SK-N-SH (cell line): ENCODE measurements at regions not wholly inside any gene's neighbourhood (a gene's known extent, or its start where the extent isn't known, plus 50 kb on each side); places are given as distances from the start of the nearest gene placed in this dataset.

Experiments
- CTCF ChIP-seq: fragments of 200-600 bp; sonication (generic); IDR thresholded peaks from 2 replicates; pipeline ENCODE4 v1.6.1; 2017; ENCODE audit warnings: antibody characterized with exemption, mild to moderate bottlenecking, moderate library complexity
- EP300 ChIP-seq, 2 experiments: IDR thresholded peaks; 2 replicates each; pipeline versions ENCODE4 v1.4.0 to v1.6.1; 2012; ENCODE audit warnings: borderline replicate concordance in 1 of 2, low read depth in 1 of 2, low read length in 1 of 2
- JUND ChIP-seq: IDR thresholded peaks from 2 replicates; pipeline ENCODE4 v1.4.0; 2012
- MAX ChIP-seq: IDR thresholded peaks from 2 replicates; pipeline ENCODE4 v1.4.0; 2012; ENCODE audit warnings: low read depth
- POLR2AphosphoS5 ChIP-seq: IDR thresholded peaks from 2 replicates; pipeline ENCODE4 v1.6.1; 2012; ENCODE audit warnings: low read depth, low read length
- TCF12 ChIP-seq: IDR thresholded peaks from 2 replicates; pipeline ENCODE4 v1.4.0; 2012
- YY1 ChIP-seq: IDR thresholded peaks from 2 replicates; pipeline ENCODE4 v1.4.0; 2012; ENCODE audit warnings: low read depth, mild to moderate bottlenecking
- ZBTB33 ChIP-seq: IDR thresholded peaks from 2 replicates; pipeline ENCODE4 v1.4.0; 2012; ENCODE audit warnings: low read depth, borderline replicate concordance
- TF ChIP-seq, protein P1 (sequence below): IDR thresholded peaks from 2 replicates; pipeline ENCODE4 v1.6.1; 2012; ENCODE audit warnings: mild to moderate bottlenecking, low read depth, low read length, moderate library complexity
- TF ChIP-seq, protein P2 (sequence below): fragments of 150-350 bp; IDR thresholded peaks from 2 replicates; pipeline ENCODE4 v1.6.1; 2017; ENCODE audit warnings: antibody characterized with exemption, low read length, low read depth, borderline replicate concordance

GRCh38 chr4:31702326-31702725, 982.2 kb downstream of the PCDH7 start:
- TF ChIP-seq, protein P1, sequence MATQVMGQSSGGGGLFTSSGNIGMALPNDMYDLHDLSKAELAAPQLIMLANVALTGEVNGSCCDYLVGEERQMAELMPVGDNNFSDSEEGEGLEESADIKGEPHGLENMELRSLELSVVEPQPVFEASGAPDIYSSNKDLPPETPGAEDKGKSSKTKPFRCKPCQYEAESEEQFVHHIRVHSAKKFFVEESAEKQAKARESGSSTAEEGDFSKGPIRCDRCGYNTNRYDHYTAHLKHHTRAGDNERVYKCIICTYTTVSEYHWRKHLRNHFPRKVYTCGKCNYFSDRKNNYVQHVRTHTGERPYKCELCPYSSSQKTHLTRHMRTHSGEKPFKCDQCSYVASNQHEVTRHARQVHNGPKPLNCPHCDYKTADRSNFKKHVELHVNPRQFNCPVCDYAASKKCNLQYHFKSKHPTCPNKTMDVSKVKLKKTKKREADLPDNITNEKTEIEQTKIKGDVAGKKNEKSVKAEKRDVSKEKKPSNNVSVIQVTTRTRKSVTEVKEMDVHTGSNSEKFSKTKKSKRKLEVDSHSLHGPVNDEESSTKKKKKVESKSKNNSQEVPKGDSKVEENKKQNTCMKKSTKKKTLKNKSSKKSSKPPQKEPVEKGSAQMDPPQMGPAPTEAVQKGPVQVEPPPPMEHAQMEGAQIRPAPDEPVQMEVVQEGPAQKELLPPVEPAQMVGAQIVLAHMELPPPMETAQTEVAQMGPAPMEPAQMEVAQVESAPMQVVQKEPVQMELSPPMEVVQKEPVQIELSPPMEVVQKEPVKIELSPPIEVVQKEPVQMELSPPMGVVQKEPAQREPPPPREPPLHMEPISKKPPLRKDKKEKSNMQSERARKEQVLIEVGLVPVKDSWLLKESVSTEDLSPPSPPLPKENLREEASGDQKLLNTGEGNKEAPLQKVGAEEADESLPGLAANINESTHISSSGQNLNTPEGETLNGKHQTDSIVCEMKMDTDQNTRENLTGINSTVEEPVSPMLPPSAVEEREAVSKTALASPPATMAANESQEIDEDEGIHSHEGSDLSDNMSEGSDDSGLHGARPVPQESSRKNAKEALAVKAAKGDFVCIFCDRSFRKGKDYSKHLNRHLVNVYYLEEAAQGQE: no peak
- TF ChIP-seq CTCF (no peak), ZBTB33 (no peak), JUND (no peak), TCF12 (no peak), MAX (no peak), EP300 (IDR thresholded peaks at IDR 0.05; ENCODE audit: borderline replicate concordance in 1 of 2, low read depth in 1 of 2, low read length in 1 of 2) (no peak), YY1 (no peak), POLR2AphosphoS5 (no peak)
- TF ChIP-seq, protein P2, sequence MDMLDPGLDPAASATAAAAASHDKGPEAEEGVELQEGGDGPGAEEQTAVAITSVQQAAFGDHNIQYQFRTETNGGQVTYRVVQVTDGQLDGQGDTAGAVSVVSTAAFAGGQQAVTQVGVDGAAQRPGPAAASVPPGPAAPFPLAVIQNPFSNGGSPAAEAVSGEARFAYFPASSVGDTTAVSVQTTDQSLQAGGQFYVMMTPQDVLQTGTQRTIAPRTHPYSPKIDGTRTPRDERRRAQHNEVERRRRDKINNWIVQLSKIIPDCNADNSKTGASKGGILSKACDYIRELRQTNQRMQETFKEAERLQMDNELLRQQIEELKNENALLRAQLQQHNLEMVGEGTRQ: no peak
